Psoas muscle (tissue), 7 donors: ENCODE measurements at regions not wholly inside any gene's neighbourhood (a gene's known extent, or its start where the extent isn't known, plus 50 kb on each side); places are given as distances from the start of the nearest gene placed in this dataset.

Experiments used
- ATAC-seq, 4 donors: fragments of 200-7000 bp; cut with Tn5 transposase; one replicate each; pipeline ENCODE4 v1.9.1; 2020; ENCODE audit warnings: moderate library complexity in 3 of 4, mild to moderate bottlenecking in 2 of 4
- DNase-seq, 2 donors: peaks; one replicate each; pipeline ENCODE4 v3.0.0-alpha.2; 2020
- H3K27ac ChIP-seq: fragments of 200-600 bp; one replicate; pipeline ENCODE4 v1.8.0; 2022
- H3K27me3 ChIP-seq, 3 donors: fragments of 200-600 bp in 1 of 3; one replicate each; pipeline versions ENCODE4 v1.6.1 to v1.8.0; 2013 to 2022; ENCODE audit warnings: low read length in 2 of 3, mild to moderate bottlenecking in 2 of 3, moderate library complexity in 1 of 3; ENCODE audit not compliant: insufficient read depth in 3 of 3
- H3K36me3 ChIP-seq, 2 donors: fragments of 200-600 bp in 1 of 2; one replicate each; pipeline versions ENCODE4 v1.6.1 to v1.8.0; 2013 to 2022; ENCODE audit warnings: low read depth in 1 of 2, mild to moderate bottlenecking in 1 of 2, moderate library complexity in 1 of 2; ENCODE audit not compliant: insufficient read depth in 1 of 2
- H3K4me1 ChIP-seq: fragments of 200-600 bp; one replicate; pipeline ENCODE4 v1.8.0; 2022
- H3K4me3 ChIP-seq: fragments of 200-600 bp; one replicate; pipeline ENCODE4 v1.8.0; 2022; ENCODE audit warnings: mild to moderate bottlenecking
- H3K9me3 ChIP-seq: fragments of 200-600 bp; one replicate; pipeline ENCODE4 v1.8.0; 2022
- CTCF ChIP-seq: fragments of 200-600 bp; IDR thresholded peaks from one replicate; pipeline ENCODE4 v1.8.0; 2022; ENCODE audit warnings: antibody characterized with exemption
- WGBS, 3 donors: extraction: QIAGEN DNeasy Blood & Tissue Kit; methylation state at CpG; one replicate each; pipeline versions ENCODE4 v1.1.6 to v1.1.7; 2013; 5-methylcytosine and 5-hydroxymethylcytosine counted together
- intact Hi-C, 2 donors: fragments of 100-400 bp; cut with DNase I; formaldehyde crosslinking; loops; one replicate each; pipeline versions ENCODE4 v1.11.0 to v1.14.2; 2022
- donor health status: healthy with polysubstance abuse.
- donor health status: DM: no; HTN: no; CAD: no; lungs with moderate emphysema.
- donor health status: Bipolar disorder and iron deficiency.
- donor health status: healthy.
- donor health status: DM: yes; HTN: yes; CAD: no.
- donor health status: DM: no; HTN: no; CAD: no.
- donor health status: DM: yes; HTN: yes; CAD: no.

GRCh38 chr6:169019111-169019510, 234.5 kb downstream of the THBS2 start:
- no peaks in the 10 kb centered on the region for H3K4me1 ChIP-seq
- no peak overlapping the region for H3K27ac ChIP-seq
- no peak overlapping the region for H3K4me3 ChIP-seq
- H3K27me3 ChIP-seq: no peaks in the 10 kb centered on the region
- ATAC-seq: no peak
- no peak for DNase-seq
- intact Hi-C loops: no loop called here
- H3K9me3 ChIP-seq: peaks cover 10% of the 10 kb centered on the region
- no peaks in the 10 kb centered on the region for H3K36me3 ChIP-seq
- 83 to 93% (median 87%) methylated on average over 3 of the region's 3 CpGs for WGBS, 3 donors
- no peak for TF ChIP-seq CTCF

- H3K27ac ChIP-seq: no peak overlapping the region
- H3K36me3 ChIP-seq: no peaks in the 10 kb centered on the region
- peaks cover 10% of the 10 kb centered on the region for H3K9me3 ChIP-seq
- intact Hi-C loops: no loop called here
- no peak overlapping the region for H3K4me3 ChIP-seq
- ATAC-seq (no peak), DNase-seq (no peak)
- TF ChIP-seq CTCF: no peak
- H3K27me3 ChIP-seq: no peaks in the 10 kb centered on the region
- H3K4me1 ChIP-seq: no peaks in the 10 kb centered on the region
These were observed 236.9 kb downstream of the THBS2 start for GRCh38 chr6:169016758-169017157.

- no peak overlapping the region for H3K4me3 ChIP-seq
- no peaks in the 10 kb centered on the region for H3K27me3 ChIP-seq
- intact Hi-C loops: no loop called here
- H3K4me1 ChIP-seq: no peaks in the 10 kb centered on the region
- WGBS, 3 donors: 81 to 90% (median 84%) methylated on average over 5 of the region's 5 CpGs
- H3K9me3 ChIP-seq: peaks cover 10% of the 10 kb centered on the region
- no peak for ATAC-seq
- DNase-seq: no peak
- H3K27ac ChIP-seq: no peak overlapping the region
- no peaks in the 10 kb centered on the region for H3K36me3 ChIP-seq
- no peak for TF ChIP-seq CTCF
These were observed 239.1 kb downstream of the THBS2 start for GRCh38 chr6:169014211-169015197.

- 62 to 76% (median 69%) methylated on average over 3 of the region's 3 CpGs for WGBS, 3 donors
- no peak for TF ChIP-seq CTCF
These were observed 244.0 kb downstream of the THBS2 start for GRCh38 chr6:169009628-169010027.

More at GRCh38 chr6:169009628-169010027, 244.0 kb downstream of the THBS2 start:
- no peak overlapping the region for H3K4me3 ChIP-seq
- H3K27ac ChIP-seq: no peak overlapping the region
- no peak for DNase-seq
- H3K9me3 ChIP-seq: no peaks in the 10 kb centered on the region
- no peaks in the 10 kb centered on the region for H3K27me3 ChIP-seq
- no peaks in the 10 kb centered on the region for H3K4me1 ChIP-seq
- no peak for ATAC-seq
- H3K36me3 ChIP-seq: no peaks in the 10 kb centered on the region
- intact Hi-C loops: no loop called here
